Esophagus muscularis mucosa (tissue), 3 donors: ENCODE measurements at regions not wholly inside any gene's neighbourhood (a gene's known extent, or its start where the extent isn't known, plus 50 kb on each side); places are given as distances from the start of the nearest gene placed in this dataset.

Source experiments
- POLR2A ChIP-seq: fragments of 450-650 bp; IDR thresholded peaks from one replicate; pipeline ENCODE4 v1.6.1; 2017; ENCODE audit warnings: antibody characterized with exemption, moderate library complexity, mild to moderate bottlenecking, low read depth
- POLR2AphosphoS5 ChIP-seq, 2 donors: sonication (generic); formaldehyde crosslinking; IDR thresholded peaks; one replicate each; pipeline ENCODE4 v1.6.1; 2017; ENCODE audit warnings: antibody characterized with exemption in 2 of 2
- TF ChIP-seq, protein P1 (sequence below), 3 experiments: fragments of 200-600 bp in 2 of 3; fragments of 450-650 bp in 1 of 3; sonication (generic) in 2 of 3; IDR thresholded peaks; one replicate each; pipeline ENCODE4 v1.5.1; 2017 to 2019; ENCODE audit warnings: antibody characterized with exemption in 3 of 3, mild to moderate bottlenecking in 2 of 3, moderate library complexity in 1 of 3

DNA sequence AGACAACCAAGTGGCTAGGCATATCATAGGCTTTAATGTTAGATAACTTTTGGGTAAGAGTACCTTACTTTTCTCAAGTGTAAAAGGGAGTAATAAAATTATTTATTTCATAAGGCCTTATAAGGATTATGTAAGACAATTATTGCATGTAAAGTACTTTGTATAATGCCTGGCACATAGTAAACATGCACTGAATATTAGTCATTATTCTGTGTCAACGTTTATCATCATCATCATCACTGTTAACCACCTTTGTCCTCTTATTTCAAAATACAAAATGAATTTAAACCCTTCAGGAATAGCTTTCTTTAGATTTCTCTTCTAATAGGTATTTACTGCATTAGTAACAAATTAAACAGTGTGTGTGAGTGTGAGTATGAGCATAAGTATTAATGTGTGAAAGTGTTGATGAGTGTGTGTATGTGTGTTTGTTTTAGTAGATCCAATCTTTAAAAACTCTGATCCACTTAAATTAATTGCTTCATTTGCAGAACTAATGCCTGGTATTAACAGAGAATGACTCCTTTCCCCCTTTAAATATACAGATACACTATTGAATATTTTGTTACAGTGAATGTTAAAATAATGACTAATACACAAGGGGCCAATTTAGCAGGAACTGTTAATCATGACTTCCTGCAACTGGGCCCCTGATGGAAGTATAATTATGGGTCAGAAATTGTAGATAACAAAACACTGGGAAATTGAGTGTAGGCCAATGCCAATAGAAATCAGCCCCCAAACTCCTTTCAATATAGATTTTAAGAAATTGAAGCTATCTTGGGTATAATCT lies 213.3 kb upstream of the FZD8 start:
- TF ChIP-seq, protein P1, sequence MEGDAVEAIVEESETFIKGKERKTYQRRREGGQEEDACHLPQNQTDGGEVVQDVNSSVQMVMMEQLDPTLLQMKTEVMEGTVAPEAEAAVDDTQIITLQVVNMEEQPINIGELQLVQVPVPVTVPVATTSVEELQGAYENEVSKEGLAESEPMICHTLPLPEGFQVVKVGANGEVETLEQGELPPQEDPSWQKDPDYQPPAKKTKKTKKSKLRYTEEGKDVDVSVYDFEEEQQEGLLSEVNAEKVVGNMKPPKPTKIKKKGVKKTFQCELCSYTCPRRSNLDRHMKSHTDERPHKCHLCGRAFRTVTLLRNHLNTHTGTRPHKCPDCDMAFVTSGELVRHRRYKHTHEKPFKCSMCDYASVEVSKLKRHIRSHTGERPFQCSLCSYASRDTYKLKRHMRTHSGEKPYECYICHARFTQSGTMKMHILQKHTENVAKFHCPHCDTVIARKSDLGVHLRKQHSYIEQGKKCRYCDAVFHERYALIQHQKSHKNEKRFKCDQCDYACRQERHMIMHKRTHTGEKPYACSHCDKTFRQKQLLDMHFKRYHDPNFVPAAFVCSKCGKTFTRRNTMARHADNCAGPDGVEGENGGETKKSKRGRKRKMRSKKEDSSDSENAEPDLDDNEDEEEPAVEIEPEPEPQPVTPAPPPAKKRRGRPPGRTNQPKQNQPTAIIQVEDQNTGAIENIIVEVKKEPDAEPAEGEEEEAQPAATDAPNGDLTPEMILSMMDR (IDR thresholded peaks at IDR 0.05): no peak
- TF ChIP-seq POLR2AphosphoS5 (IDR thresholded peaks at IDR 0.05) (no peak), POLR2A (no peak)
